Gastrocnemius medialis (tissue), 4 donors: ENCODE measurements at regions not wholly inside any gene's neighbourhood (a gene's known extent, or its start where the extent isn't known, plus 50 kb on each side); places are given as distances from the start of the nearest gene placed in this dataset.

Source experiments
- CTCF ChIP-seq, 5 experiments: fragments of 450-650 bp in 3 of 5; fragments of 200-600 bp in 2 of 5; sonication (generic) in 2 of 5; IDR thresholded peaks in 4 of 5; conservative IDR thresholded peaks in 1 of 5; 1 replicate in 4 of 5; 2 replicates in 1 of 5; pipeline ENCODE4 v1.5.1; 2016 to 2019; ENCODE audit warnings: antibody characterized with exemption in 5 of 5, mild to moderate bottlenecking in 3 of 5, moderate library complexity in 3 of 5
- POLR2A ChIP-seq, 2 donors: fragments of 450-650 bp; IDR thresholded peaks; one replicate each; pipeline ENCODE4 v1.6.1; 2017; ENCODE audit warnings: antibody characterized with exemption in 2 of 2, mild to moderate bottlenecking in 2 of 2, moderate library complexity in 2 of 2

- no peak for TF ChIP-seq CTCF (IDR thresholded peaks at IDR 0.05 in 4 of 5, conservative IDR thresholded peaks at IDR 0.05 in 1 of 5)
- TF ChIP-seq POLR2A (IDR thresholded peaks at IDR 0.05) = no peak
These were observed 248.6 kb upstream of the KRR1 start for GRCh38 chr12:75759842-75760572.
